Adrenal gland (tissue), 9 donors: ENCODE measurements at regions not wholly inside any gene's neighbourhood (a gene's known extent, or its start where the extent isn't known, plus 50 kb on each side); places are given as distances from the start of the nearest gene placed in this dataset.

Experiments
- DNase-seq, 7 donors: peaks; one replicate each; pipeline ENCODE4 v3.0.0-alpha.2; 2019 to 2020
- H3K27ac ChIP-seq, 5 donors: fragments of 200-600 bp; sonication (generic) in 4 of 5; 1 replicate in 3 of 5; 2 replicates in 2 of 5; pipeline versions ENCODE4 v1.5.1 to v1.8.0; 2016 to 2020; ENCODE audit warnings: mild to moderate bottlenecking in 1 of 5
- H3K27me3 ChIP-seq: fragments of 200-600 bp; 2 replicates; pipeline ENCODE4 v1.8.0; 2021
- H3K36me3 ChIP-seq, 2 donors: fragments of 200-600 bp; replicated peaks in 1 of 2; 1 replicate in 1 of 2; 2 replicates in 1 of 2; pipeline versions ENCODE4 v1.5.1 to v1.8.0; 2018 to 2022
- H3K4me1 ChIP-seq, 2 donors: fragments of 200-600 bp; replicated peaks in 1 of 2; 1 replicate in 1 of 2; 2 replicates in 1 of 2; pipeline versions ENCODE4 v1.5.1 to v1.8.0; 2018 to 2021
- H3K4me3 ChIP-seq, 4 donors: fragments of 200-600 bp; sonication (generic) in 3 of 4; one replicate each; pipeline ENCODE4 v1.5.1; 2016 to 2018
- H3K9me3 ChIP-seq, 3 donors: fragments of 200-600 bp; sonication (generic) in 1 of 3; replicated peaks in 1 of 3; 1 replicate in 2 of 3; 2 replicates in 1 of 3; pipeline versions ENCODE4 v1.5.1 to v1.8.0; 2016 to 2021
- CTCF ChIP-seq, 6 experiments: fragments of 450-650 bp in 4 of 6; fragments of 200-600 bp in 2 of 6; sonication (generic) in 1 of 6; IDR thresholded peaks; 1 replicate in 5 of 6; 2 replicates in 1 of 6; pipeline versions ENCODE4 v1.5.1 to v1.8.0; 2016 to 2021; ENCODE audit warnings: antibody characterized with exemption in 6 of 6, mild to moderate bottlenecking in 2 of 6, moderate library complexity in 1 of 6
- POLR2A ChIP-seq, 2 donors: fragments of 450-650 bp; IDR thresholded peaks; one replicate each; pipeline ENCODE4 v1.6.1; 2017; ENCODE audit warnings: antibody characterized with exemption in 2 of 2, mild to moderate bottlenecking in 2 of 2, moderate library complexity in 1 of 2
- WGBS, 4 donors: extraction: QIAGEN DNeasy Blood & Tissue Kit in 2 of 4; methylation state at CpG; one replicate each; pipeline versions ENCODE4 v1.1.5 to v1.1.7; 2013 to 2017; 5-methylcytosine and 5-hydroxymethylcytosine counted together
- intact Hi-C, 2 donors: fragments of 100-400 bp; cut with DNase I; formaldehyde crosslinking; loops; one replicate each; pipeline versions ENCODE4 v1.14.1 to v1.15.0; 2022 to 2023
- donor health status: healthy with polysubstance abuse.
- donor health status: Bipolar disorder and iron deficiency.
- donor health status: DM: yes; HTN: yes; CAD: no.
- donor health status: DM: no; HTN: no; CAD: no.
- donor health status: DM: no; HTN: no; CAD: no.

GRCh38 chr3:70486414-70487017 lies 174.1 kb upstream of the MDFIC2 start:
- Histone ChIP-seq H3K27ac (no peak overlapping the region), H3K9me3 (no peaks in the 10 kb centered on the region), H3K36me3 (no peaks in the 10 kb centered on the region), H3K27me3 (peaks cover 3% of the 10 kb centered on the region), H3K4me1 (no peaks in the 10 kb centered on the region), H3K4me3 (no peak overlapping the region)
- intact Hi-C loops = no loop called here
- TF ChIP-seq CTCF (IDR thresholded peaks at IDR 0.05) (no peak), POLR2A (IDR thresholded peaks at IDR 0.05) (no peak)
- no peak for DNase-seq
- 65 to 73% (median 67%) methylated on average over 2 of the region's 2 CpGs for WGBS, 4 donors

- no peaks in the 10 kb centered on the region for H3K9me3 ChIP-seq
- no peaks in the 10 kb centered on the region for H3K4me1 ChIP-seq
- intact Hi-C loops = no loop called here
- no peak for DNase-seq
- TF ChIP-seq CTCF (IDR thresholded peaks at IDR 0.05) (no peak), POLR2A (IDR thresholded peaks at IDR 0.05) (no peak)
- H3K4me3 ChIP-seq = no peak overlapping the region
- no peak overlapping the region for H3K27ac ChIP-seq
- WGBS, 4 donors = 76 to 83% (median 78%) methylated on average over 2 of the region's 2 CpGs
- H3K36me3 ChIP-seq = no peaks in the 10 kb centered on the region
- no peaks in the 10 kb centered on the region for H3K27me3 ChIP-seq
These were observed 163.7 kb upstream of the MDFIC2 start for GRCh38 chr3:70476174-70476573.

- Histone ChIP-seq H3K36me3 (no peaks in the 10 kb centered on the region), H3K27ac (no peak overlapping the region), H3K9me3 (no peaks in the 10 kb centered on the region), H3K4me1 (no peaks in the 10 kb centered on the region), H3K4me3 (no peak overlapping the region), H3K27me3 (no peaks in the 10 kb centered on the region)
- 75 to 84% (median 82%) methylated on average over 4 of the region's 4 CpGs for WGBS, 4 donors
- no peak for DNase-seq
- intact Hi-C loops = no loop called here
- TF ChIP-seq CTCF (IDR thresholded peaks at IDR 0.05) = no peak
- TF ChIP-seq POLR2A (IDR thresholded peaks at IDR 0.05) = no peak
These were observed 159.3 kb upstream of the MDFIC2 start for GRCh38 chr3:70471464-70472342.

GRCh38 chr3:70466096-70466495 lies 153.7 kb upstream of the MDFIC2 start:
- DNase-seq = no peak
- no peak overlapping the region for H3K4me3 ChIP-seq
- H3K27ac ChIP-seq = no peak overlapping the region
- 72 to 78% (median 73%) methylated on average over 7 of the region's 7 CpGs for WGBS, 4 donors
- H3K36me3 ChIP-seq = no peaks in the 10 kb centered on the region
- TF ChIP-seq CTCF (IDR thresholded peaks at IDR 0.05) (no peak), POLR2A (IDR thresholded peaks at IDR 0.05) (no peak)
- no peaks in the 10 kb centered on the region for H3K4me1 ChIP-seq
- no peaks in the 10 kb centered on the region for H3K27me3 ChIP-seq
- intact Hi-C loops = no loop called here
- H3K9me3 ChIP-seq = no peaks in the 10 kb centered on the region
